SH-SY5Y (cell line): ENCODE measurements at regions not wholly inside any gene's neighbourhood (a gene's known extent, or its start where the extent isn't known, plus 50 kb on each side); places are given as distances from the start of the nearest gene placed in this dataset.

Experiments used
- GATA2 ChIP-seq: IDR thresholded peaks from 2 replicates; pipeline ENCODE4 v1.6.1; 2011; ENCODE audit warnings: mild to moderate bottlenecking, low read depth, low read length
- GATA3 ChIP-seq: IDR thresholded peaks from 2 replicates; pipeline ENCODE4 v1.6.1; 2011; ENCODE audit warnings: low read depth, mild to moderate bottlenecking, low read length, moderate library complexity

DNA sequence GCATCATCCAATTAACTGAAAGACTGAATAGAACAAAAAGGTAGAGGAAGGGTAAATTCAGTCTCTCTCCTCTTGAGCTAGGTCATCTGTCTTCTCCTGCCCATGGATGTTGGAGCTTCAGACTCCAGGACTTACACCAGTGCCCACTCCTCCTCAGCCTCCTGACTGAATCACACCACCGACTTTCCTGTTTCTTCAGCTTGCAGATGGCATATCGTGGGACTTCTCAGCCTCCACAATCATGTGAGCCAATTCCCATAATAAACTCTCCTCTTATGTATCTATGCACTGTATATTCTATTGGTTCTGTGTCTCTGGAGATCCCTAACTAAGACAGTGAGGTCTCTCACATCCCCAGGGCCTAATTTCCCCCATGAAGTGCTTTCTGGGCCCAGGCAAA is 140.4 kb downstream of the CD47 start:
- no peak for TF ChIP-seq GATA2
- no peak for TF ChIP-seq GATA3
